CD4-positive, alpha-beta T cell treated with Interleukin-10 for 1 hour (primary cell): ENCODE measurements at regions not wholly inside any gene's neighbourhood (a gene's known extent, or its start where the extent isn't known, plus 50 kb on each side); places are given as distances from the start of the nearest gene placed in this dataset.
"Not testable (repeated sequence)": the region's sequence is repeated elsewhere in the genome, so short reads cannot be mapped to it uniquely, and the experiment has no call there.

Experiments
- DNase-seq: peaks from one replicate; pipeline ENCODE4 v3.0.0-alpha.2; 2020

DNA sequence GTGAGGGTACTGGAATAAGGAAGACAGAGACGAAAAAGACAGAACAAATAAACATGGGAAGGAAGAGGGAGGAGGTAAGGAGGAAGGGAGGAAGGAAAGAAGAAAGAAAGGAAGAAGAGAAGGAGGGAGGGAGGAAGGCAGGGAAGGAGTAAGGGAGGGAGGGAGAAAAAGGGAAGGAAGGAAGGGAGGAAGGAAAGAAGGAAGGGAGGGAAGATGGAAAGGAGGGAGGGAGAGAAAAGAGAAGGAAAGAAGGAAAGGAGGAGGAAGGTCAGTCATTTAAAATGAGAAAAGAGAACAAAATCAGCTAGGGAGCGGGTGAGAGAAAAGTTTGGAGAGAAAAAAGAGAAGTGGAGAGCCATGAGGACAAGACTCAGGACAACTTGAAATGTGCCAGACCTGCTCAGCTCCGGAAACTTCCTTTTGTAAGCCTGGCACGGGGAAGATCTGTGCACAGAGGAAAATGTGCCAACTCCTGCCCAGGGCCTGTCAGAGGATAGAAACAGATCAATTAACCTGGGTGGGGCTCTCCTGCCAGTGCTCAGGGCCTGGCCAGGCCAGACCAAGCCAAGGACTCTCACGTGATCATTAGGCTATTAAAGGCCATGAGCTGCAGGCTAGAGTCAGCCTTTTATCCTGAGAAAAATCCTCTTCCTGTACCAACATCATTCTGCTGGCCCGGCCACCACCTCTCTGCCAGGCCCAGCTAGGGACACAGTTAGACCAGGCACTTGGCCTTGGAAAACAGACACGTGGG, 50.1 kb upstream of the BCL6 start:
- DNase-seq: no peak

DNA sequence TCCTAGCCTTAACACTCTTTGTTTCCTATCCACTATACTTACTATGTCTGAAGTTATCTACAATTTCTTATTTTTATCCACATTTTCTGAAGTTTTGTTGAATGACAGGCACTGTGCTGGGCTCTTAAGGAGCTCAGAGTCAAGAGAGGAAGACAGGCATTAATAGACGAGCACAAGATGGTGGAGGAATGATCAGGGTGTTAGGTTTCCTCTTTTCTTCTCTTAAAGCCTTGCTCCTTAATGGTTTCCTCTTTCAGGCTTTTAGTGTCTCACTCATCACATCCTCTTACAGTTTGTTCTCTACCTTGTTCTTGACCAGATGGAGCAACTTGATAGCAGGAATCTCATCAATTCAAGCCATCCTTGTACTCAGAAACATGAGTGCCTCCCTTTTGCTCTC, 52.9 kb upstream of the BCL6 start:
- no peak for DNase-seq

DNA sequence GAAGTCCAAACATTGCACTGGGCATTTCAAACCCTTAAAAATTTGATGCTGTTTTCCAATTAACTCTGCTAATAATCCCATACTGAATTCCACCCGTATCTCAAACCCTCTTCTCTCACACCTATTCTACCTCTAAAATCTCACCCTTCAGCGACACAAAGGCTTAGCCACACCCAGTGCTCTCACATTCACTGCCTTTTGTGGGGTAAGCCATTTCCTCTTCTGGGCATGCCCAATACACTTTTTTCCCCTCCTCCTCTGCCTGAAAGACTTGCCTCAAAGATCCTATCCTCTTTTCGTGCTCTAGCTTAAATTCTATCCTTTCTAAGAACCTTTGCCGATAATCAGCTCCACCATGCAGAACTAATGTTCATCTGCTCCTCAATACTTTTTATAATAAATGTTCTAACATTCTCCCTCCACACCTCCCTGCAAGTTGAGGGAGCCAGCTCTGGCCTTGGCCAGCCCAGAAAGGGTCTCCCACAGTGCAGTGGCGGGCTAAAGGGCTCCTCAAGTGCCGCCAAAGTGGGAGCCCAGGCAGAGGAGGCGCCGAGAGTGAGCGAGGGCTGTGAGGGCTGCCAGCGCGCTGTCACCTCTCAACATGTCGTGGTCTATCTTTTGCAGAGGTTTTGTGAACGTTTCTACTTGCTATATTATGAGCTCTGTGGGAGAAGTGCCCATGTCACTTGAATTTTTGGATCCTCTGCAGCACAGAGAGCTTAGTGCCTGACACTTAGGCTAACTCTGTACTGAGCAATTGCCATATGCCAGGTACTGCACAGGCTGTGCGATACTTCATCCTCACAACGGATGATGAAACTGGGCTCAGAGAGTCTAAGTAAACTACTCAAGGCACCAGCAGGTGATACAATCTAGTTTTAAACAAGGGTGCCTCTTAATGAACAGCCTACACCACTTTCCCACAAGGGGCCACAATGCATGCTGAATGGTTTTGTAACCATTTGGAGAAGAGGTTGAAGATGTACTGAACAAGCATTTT, 53.6 kb upstream of the BCL6 start:
- peak; percentile 59 for DNase-seq

DNA sequence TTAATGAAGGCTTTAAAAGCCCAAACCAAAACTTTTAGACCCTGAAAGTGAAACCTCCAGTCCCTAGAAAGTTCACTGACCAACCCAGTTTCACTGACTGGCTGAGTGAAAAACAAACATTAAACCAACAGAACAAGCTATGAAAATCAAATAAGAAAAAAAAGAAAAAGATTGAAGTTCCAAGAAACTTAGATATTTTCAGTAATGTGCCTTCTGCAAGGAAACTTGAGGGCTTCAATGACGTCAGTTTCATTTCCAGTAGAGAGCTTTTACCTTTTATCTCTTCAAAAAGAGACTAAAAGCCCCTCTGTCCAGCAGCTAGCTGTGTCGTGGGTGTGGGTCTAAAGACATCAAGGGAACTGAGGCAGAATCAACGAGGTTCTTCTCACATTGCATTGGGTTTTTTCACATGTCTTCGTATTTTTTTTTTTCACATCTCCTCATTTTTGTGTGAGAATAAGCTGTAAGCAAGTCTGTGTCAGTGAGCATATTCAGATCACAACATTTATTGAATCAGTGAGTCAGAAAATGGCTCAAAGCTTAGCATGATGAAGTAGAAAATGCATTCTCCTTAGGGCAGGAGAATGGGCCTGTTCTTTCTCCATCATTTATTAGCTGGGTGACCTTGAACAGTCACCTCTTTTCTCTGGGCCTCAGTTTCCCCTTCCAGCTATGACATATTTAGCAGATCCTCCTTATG, 54.8 kb upstream of the BCL6 start:
- peak; percentile 24 for DNase-seq

DNA sequence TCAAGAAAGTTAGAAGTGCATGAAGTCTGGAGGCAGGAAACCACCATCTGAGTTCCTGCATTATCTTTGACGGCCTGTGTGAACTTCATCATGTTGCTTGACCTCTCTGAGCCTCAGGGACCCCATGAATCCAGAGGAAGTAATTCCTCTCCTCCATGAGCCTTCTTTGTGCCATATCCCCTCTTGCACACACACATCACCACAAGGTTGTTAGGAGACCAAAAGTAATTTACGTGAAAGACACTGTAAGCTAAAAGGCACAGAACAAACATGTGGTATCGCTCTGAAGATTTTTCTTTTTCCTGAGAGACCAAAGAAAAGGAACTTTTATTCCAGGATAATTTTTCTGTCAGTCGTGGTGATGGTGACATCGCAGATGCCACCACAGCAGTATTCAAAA, 55.9 kb upstream of the BCL6 start:
- no peak for DNase-seq

DNA sequence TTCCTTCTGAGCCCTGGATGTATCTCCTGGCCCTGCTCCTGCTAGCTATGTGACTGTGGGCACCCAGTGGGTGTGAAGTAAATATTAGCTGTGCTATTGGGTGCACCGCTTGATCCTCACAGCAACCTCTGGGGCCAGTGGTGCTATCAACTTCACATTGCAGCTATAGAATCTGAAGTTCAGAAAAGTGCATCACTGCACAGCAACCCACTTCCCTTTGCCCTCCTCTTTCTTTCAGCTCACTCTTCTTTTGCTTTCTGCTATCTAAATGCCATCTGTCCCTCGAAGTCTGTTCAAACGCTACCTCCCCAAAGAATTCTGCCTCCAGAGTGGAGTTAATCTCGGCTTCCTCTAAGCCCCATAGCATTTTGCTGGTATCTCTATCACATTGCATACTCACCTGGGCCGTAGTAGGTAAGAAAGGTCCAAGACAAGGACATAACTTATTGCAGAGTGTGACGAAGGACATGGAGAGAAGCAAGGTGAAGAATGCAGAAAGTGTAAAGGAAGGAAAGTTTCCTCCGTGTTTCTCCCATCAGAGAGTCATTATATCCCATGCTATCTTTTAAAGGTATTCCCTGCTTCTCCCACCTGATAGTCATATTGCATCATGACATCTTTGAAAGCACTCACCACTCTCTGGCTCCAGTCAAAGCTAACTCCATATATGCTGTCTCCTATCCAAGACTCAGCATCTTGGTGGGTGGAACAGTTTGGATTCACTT, 57.1 kb upstream of the BCL6 start:
- DNase-seq: no peak

DNA sequence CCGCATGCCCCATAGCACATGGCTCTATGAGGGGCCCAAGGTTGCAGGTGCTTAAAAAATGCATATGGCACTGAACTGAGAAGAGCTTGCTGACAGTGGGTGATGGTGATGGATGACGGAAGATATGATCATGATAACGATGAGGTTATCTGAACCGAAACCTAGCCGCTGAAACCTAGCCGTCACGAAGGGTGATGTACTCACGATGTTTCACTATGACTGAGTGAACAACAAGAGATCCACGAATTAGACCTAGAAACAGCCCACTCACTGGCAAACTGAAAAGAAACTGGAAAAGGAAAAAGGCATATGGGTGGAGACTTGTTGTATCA, 57.6 kb upstream of the BCL6 start:
- peak; percentile 52 for DNase-seq

DNA sequence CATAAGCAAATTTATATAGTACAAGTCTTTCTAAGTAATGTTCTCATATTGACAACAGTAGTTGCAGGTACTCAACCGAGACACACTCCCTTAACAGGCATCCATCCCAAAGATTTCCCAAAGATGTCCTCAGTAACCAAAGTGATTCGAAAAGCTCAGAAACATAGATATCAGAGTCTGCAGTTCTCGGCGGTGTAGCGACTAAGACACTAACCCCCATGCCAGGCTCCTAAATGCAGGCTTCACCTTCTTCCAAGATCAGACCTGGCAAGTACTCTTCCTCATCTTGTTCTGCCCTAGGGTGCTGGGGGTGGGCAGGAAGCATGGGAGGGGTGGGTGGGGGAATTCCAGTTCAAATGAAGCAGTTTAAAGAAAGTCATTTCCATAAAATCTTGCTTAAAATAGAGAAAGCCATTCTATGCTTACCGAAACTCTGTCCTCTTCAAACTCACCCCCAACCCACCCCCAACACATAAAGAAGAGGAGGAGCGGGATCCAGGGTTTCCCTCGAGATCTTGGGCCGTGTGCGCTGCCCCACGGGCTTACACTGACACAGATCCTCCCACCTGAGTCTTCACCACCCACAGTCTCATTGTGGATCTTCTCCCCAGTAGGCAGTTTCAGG, 59.0 kb upstream of the BCL6 start:
- DNase-seq: no peak

DNA sequence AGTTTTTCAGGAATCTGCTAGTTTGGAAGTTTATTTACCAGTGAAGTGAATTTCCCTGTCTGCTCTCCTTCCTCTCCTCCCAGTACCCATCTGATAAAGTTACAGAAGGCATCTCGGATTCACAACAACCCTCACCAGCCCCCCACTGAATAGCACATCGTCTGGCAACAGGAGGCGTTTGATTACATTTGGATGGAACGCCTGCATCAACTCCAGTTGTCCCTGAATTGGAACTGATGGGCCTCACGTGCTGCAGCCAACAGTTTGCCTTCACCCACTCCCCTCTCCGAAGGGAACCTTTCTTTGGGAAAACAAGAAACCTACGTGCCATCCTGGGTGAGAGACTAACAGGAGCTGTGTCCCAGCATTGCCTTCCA, 59.5 kb upstream of the BCL6 start:
- no peak for DNase-seq

DNA sequence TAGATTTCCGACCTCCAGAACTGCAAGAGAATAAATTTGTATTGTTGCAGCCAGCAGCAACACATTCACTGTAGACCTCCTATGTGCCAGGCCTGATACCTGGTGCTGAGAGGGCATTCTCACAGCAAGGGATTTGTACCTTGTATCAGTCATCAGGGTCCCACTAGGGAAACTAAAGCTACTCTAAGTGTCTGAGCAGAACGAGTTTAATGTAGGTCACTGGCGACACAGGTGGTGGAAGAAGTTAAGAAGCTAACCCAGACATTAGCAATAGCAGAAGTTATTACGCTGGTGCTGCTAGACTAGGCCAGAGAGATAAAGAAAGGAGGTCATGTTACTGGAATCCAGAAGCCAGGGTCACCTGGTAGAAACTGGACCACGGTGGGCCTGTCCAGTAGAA, 60.5 kb upstream of the BCL6 start:
- DNase-seq: no peak

DNA sequence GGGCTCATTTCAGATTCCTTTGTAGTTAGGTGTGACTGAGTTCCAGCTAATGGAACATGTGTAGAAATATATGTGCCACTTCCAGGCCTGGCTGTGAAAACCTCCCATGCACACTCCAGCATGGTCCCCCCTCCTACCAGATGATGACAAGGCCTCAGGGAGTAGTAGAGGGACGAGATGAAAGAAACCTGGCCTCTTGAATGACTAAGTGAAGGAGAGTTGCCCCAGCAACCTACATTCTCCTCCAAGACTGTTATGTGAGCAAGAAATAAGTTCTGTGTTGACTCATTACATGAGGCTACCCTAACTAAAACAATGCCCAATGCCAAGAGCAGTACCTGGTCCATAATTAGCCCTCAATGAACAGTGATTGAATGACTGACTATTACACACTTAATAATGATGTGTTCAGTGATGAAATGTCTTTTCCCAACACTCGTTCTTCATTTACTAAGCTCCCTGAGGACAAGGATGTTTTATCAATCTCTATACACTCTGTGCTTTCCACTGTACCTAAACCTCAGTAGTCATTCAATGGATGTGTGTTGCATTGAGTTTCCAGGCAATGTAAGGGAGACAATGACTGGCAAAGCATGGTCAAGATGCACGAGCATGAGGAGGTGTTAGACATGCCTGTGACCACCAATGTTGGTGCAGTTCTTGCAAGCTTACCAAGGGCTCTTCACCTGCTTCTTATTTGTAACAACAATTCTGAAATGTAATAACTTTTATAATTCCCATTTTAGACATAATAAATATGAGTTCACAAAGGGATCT, 62.0 kb upstream of the BCL6 start:
- no peak for DNase-seq

DNA sequence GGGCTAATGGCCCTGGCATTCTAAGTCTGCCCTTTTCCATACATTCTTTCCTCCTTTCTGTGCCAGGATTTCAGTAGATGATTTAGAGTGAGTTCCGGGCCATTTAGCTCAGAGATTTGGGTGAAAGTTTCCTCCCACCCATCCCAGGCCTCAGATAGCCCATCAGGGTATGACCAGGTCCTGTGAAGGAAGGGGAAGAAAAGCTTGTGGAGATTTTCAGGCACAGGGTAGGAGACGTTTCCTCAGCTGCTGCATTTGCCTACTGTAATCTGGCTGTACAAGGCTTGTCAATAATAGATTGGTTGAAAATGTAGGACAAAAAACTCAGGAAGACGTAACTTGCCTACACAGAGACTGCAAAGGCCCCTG, 63.2 kb upstream of the BCL6 start:
- DNase-seq: no peak

DNA sequence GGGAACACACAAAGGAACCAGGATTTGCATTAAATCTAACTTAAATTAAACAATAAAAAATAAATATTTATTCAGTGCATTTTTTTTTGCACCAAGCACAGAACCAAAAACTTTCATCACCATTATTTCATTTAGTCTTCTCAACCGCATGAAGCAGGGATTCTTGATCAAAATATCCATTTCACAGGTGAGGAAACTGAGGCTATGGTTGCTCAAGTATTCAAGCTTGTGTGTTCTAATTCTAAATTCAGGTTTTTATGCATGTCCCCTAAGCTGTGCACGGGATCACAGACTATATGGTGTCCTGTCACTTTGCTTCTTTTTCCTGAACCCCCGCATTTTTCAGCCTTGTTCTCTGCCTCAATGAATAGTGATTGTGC, 64.3 kb upstream of the BCL6 start:
- no peak for DNase-seq

DNA sequence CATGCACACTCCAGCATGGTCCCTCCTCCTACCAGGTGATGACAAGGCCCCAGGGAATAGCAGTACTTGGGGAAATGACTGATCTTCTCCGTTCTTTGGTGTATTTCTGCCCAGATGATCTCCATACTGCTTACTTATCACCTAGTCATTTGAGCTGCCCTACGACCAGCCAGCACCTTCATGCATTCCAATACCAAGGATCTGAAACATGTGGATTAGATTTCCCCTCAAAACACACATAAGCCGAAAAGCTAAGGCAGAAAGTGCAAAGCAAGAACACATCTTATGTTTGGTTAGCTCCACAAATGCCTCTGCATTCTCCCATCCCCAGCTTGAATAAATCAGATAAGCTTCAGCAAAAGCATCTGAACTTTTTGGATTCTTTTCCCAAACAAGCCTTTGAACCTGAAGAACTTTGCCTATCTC, 64.8 kb upstream of the BCL6 start:
- DNase-seq: no peak

DNA sequence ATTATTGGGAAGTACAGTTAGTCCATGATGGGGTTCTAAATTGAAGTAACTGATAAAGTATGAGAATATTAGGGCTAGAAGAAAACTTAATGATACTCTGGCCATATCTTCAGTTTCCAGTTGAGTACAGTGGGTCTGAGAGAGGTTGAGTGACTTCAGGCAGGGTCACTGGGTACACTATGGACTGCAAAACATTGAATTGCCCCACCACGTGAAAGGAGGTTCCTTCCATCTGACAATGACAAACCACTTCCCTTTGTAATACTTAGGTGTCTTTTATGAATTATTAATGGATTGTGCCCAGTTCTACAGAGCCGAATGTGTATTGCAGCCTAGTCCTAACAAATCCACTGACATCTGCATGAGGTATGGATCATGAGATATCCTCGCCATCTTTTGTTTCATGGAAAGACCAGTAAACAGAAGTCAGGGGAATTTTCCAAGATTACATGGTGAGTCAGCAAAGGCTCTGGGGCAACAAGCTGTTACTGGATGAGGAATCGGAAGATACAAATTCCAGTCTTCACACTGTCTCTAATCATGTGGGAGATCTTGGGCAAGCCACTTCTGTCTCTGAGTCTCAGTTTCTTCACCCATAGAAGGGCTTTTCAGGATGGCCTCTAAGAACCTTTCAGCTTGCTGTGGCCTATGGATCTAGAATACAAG, 66.5 kb upstream of the BCL6 start:
- no peak for DNase-seq

DNA sequence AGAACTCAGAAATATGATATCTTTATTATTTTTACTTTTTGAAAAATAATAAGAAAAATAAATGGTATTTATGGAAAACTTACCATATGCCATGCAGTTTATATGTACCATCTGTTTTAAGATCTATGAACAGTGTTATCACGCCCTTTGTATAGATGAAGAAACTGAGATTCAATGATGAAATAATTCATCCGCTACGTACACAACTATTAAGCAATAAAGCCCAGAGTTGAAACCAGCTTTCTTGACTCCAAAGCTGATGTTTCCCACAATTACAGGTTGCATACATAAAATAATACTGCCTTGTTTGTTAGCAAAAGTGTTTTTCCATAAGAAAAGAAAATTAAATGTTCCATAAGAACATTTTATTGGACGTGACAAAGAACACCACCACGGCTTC, 67.2 kb upstream of the BCL6 start:
- no peak for DNase-seq

DNA sequence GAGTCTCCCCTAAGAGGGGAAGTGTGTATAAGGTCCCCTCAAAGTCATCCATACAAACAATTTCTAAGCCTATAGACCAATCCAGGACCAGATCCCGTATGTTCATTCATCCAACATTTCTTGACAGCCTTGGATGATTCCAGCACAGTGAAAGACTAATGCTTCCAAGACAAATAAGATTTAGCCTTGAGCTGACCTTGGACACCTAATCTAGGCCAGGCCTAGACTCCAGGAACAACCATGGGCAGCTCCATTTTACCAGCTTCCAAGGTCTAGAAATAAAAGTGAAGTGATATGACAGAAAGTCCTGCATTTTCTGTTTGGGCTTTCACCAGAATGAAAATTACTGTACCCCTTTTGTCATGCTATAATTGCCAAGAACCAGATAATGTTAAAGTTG, 67.9 kb upstream of the BCL6 start:
- DNase-seq: no peak

DNA sequence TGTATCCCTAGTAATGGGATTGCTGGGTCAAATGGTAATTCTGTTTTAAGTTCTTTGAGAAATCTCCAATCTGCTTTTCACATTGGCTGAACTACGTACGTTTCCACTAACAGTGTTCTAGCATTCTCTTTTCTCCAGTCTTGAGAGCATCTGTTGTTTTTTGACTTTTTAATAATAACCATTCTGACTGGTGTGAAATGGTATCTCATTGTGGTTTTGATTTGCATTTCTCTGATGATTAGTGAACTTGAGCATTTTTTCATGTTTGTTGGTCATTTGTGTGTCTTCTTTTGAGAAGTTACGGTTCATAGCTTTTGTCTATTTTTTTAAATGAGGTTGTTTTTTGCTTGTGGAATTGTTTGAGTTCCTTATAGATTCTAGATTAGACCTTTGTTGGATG, 72.5 kb upstream of the BCL6 start:
- DNase-seq: not testable (repeated sequence)

DNA sequence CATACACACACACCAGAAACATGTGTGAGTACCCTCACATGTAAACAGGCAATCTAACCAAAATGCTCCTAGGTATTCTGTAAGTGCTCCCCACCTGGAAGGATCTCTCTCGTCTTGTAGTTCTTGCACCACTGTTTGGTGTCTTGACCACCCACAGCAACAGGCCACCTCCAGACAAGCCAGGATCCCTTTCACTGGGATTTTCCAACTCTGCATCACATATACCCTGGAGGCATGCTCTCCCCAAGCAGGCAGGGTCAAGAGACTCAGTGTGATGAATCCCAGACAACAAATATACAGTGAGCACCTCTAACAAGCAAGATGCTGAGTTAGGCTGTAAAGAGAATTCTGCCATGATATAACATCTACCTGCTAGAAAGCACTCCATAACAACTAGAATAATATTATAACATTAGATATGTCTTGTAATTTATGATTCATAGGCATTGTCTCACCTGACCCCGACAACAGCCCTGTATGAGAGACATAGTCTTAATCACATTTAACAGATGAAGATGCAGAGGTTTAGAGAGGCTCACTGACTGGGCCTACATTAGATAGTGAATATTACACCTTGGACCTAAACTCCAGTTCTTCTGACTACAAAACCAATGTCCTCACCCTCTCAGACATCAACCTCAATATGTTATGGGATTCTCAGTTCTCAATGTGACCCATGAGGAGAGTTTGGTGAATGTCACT, 76.5 kb upstream of the BCL6 start:
- DNase-seq: no peak

DNA sequence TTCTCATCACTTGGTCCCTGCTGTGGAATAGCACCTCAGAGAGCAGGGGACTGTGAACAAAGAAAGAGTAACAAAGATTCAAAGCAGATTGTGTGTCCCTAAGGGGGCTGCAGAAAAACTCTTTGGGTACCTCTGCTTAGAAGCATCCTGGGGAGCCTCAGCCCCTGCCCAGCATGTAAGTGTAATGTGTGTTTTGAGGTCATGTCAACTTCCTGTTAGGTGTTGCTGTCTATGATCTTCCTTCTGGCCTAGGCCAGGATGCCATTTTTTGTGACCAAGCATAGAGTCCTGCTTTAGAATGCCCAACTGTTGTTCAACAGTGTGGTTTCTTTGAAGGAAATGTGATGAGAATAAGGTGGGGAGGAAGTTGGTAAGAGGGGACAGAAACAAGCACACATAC, 77.1 kb upstream of the BCL6 start:
- peak; percentile 30 for DNase-seq

DNA sequence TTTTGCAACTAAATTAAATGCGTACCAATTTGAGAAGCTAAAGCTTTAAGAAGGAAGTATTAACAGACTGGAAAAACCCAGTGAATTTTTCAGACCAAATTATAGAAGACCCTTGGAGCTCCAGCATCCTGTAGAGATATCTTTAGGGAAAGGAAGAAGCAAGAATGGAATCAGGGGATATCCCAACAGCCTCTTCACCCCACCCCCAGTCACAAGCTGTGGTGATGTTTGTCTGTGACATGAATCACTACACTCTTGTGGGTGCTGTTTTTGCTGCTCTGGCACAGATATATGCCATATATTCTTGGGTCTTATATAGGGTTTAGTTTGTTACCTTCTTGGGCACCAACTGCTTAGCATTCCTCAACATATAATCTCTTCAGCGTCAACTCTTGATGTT, 78.5 kb upstream of the BCL6 start:
- DNase-seq: no peak
